Erythroblast (primary cell): ENCODE measurements at regions not wholly inside any gene's neighbourhood (a gene's known extent, or its start where the extent isn't known, plus 50 kb on each side); places are given as distances from the start of the nearest gene placed in this dataset.

ENCODE experiments used
- GATA1 ChIP-seq: IDR thresholded peaks from 2 replicates; pipeline ENCODE4 v1.6.1; 2011; ENCODE audit warnings: low read depth, mild to moderate bottlenecking, control low read depth, low read length, moderate library complexity
- POLR2A ChIP-seq: IDR thresholded peaks from 2 replicates; pipeline ENCODE4 v1.6.1; 2011; ENCODE audit warnings: mild to moderate bottlenecking, low read length

DNA sequence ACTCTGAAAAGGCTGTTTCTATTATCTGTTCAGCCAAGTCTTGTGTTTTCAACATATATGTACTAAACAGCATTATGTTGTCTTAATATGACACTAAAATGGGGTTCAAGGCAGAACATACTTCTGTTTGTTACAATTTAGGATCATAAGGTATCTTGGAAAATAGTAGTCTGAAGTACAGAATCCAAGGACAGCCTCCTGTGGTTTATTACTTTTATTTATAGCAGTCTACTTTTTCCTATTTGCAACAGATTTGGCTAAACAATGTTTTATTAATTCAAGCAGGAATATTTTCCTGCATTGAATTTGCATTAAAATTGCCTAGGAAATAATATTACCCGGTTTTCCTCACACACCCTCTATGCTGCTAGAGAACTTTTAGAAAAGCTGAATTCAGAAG lies 67.7 kb downstream of the PLEKHG1 start:
- no peak for TF ChIP-seq POLR2A
- TF ChIP-seq GATA1 = no peak
